ENCODE measurements at regions not wholly inside any gene's neighbourhood (a gene's known extent, or its start where the extent isn't known, plus 50 kb on each side); places are given as distances from the start of the nearest gene placed in this dataset.
"Not testable (repeated sequence)": the region's sequence is repeated elsewhere in the genome, so short reads cannot be mapped to it uniquely, and the experiment has no call there.

DNA sequence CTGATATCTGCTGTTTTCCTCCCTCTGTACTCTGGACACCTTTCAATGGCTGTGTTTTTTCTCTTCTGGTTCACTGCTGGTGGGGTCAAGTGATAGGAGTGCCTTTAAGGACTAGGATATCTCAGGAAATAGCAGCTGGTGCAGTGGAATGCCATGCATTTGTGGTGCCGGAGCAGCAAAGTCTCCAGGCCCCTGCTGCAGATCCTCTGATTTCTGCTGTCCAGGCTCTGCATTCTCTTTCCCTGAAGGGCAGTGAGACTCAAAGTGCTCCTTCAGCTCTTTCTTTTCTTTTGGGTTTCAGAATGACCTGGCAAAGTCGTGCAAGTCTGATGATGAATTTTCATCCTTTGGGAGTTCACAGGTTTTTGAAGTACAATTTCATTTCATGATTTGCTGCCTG, 774.3 kb downstream of the FAM181B start:
- Histone ChIP-seq H2AK5ac (ENCODE audit: low read depth, low read length) (no peak overlapping the region), H3K9me3 (ENCODE audit: control insufficient read depth, insufficient read depth, low read length) (no peaks in the 10 kb centered on the region), H3K4me1 (ENCODE audit: control insufficient read depth, insufficient read depth, low read length) (no peaks in the 10 kb centered on the region), H3K9ac (ENCODE audit: low read depth, low read length) (no peak overlapping the region), H2BK120ac (ENCODE audit: low read depth, low read length) (no peak overlapping the region), H3K79me1 (ENCODE audit: low read depth in 1 of 2, low read length in 2 of 2) (no peaks in the 10 kb centered on the region), H3K23ac (ENCODE audit: low read depth, low read length) (no peak overlapping the region), H3K18ac (ENCODE audit: low read depth, low read length) (no peak overlapping the region), H3K4ac (ENCODE audit: low read depth, low read length) (no peak overlapping the region), H4K8ac (ENCODE audit: low read depth in 2 of 2, low read length in 2 of 2) (no peak overlapping the region), H3K4me2 (ENCODE audit: low read depth, low read length) (no peak overlapping the region), H4K5ac (ENCODE audit: low read depth, low read length) (no peak overlapping the region), H2AFZ (replicated peaks; ENCODE audit: low read length, poor library complexity) (no peak overlapping the region), H3K4me3 (ENCODE audit: insufficient read depth, low read depth, low read length) (no peak overlapping the region), H2AK9ac (replicated peaks; ENCODE audit: low read depth, low read length, poor library complexity) (no peak overlapping the region), H4K20me1 (ENCODE audit: insufficient read depth, low read length) (no peaks in the 10 kb centered on the region), H2BK15ac (ENCODE audit: low read depth, low read length) (no peak overlapping the region), H4K91ac (ENCODE audit: insufficient read depth, low read depth, low read length) (no peak overlapping the region), H3K9me1 (ENCODE audit: insufficient read depth, low read length) (no peaks in the 10 kb centered on the region), H3K56ac (ENCODE audit: extremely low read depth, insufficient read depth, low read length) (no peak overlapping the region), H3K27ac (ENCODE audit: insufficient read depth, low read length) (no peak overlapping the region), H3K36me3 (ENCODE audit: control insufficient read depth, insufficient read depth, low read length) (no peaks in the 10 kb centered on the region), H3K27me3 (ENCODE audit: control insufficient read depth, insufficient read depth, low read length) (no peaks in the 10 kb centered on the region), H2BK5ac (ENCODE audit: low read depth, low read length, poor library complexity, severe bottlenecking) (no peak overlapping the region), H3K14ac (replicated peaks; ENCODE audit: low read depth, low read length) (no peak overlapping the region), H2BK20ac (ENCODE audit: low read depth, low read length) (no peak overlapping the region)
- no TSS peak for BruUV-seq (replicated peaks)
- in situ Hi-C loops (cut with MboI; ENCODE audit: low sequenced_read_pairs) (no loop called here), intact Hi-C loops (cut with micrococcal nuclease) (no loop called here), dilution Hi-C loops (cut with HindIII; ENCODE audit: low sequenced_read_pairs, unreplicated experiment) (no loop called here)
- no CpG with 5 or more reads among the region's 2 CpGs for WGBS, 2 experiments (ENCODE audit: extremely low coverage in 2 of 2, insufficient read length in 1 of 2)
- no peak for DNase-seq
- TF ChIP-seq CEBPB (IDR thresholded peaks at IDR 0.05; ENCODE audit: low read depth, low read length) (no peak), POLR2A (IDR thresholded peaks at IDR 0.05; ENCODE audit: low read depth, low read length) (no peak), RFX5 (IDR thresholded peaks at IDR 0.05; ENCODE audit: low read depth, low read length) (no peak), MAFK (IDR thresholded peaks at IDR 0.05; ENCODE audit: low read depth, low read length) (no peak), RAD21 (IDR thresholded peaks at IDR 0.05; ENCODE audit: low read length) (no peak)
- ChIA-PET CTCF (no interaction called here), POLR2A (ENCODE audit: unreplicated experiment) (no interaction called here)
- ATAC-seq (ENCODE audit: low read depth) = no peak

DNA sequence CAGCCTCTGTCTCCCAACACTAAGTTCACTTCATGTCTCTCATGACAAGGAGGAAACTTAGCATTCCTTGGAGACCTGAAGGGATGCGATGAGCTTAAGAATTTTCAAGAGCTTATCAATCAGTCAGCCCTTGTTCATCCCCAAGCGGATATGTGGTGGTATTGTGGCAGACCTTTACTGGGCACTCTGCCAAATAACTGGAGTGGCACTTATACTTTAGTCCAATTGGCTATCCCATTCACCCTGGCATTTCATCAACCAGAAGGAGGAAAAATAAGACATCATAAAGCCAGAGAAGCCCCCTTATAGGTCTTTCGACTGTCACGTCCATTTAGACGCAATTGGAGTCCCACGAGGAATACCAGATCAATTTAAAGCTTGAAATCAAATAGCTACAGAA, 779.4 kb downstream of the FAM181B start:
- H3K79me1 ChIP-seq (ENCODE audit: low read depth in 1 of 2, low read length in 2 of 2); H4K5ac ChIP-seq (ENCODE audit: low read depth, low read length); intact Hi-C loops (cut with micrococcal nuclease); H3K18ac ChIP-seq (ENCODE audit: low read depth, low read length); H3K36me3 ChIP-seq (ENCODE audit: control insufficient read depth, insufficient read depth, low read length); H3K4me3 ChIP-seq (ENCODE audit: insufficient read depth, low read depth, low read length); H3K27ac ChIP-seq (ENCODE audit: insufficient read depth, low read length); H2BK20ac ChIP-seq (ENCODE audit: low read depth, low read length); H4K8ac ChIP-seq (ENCODE audit: low read depth in 2 of 2, low read length in 2 of 2); CTCF ChIA-PET; H2AK9ac ChIP-seq (replicated peaks; ENCODE audit: low read depth, low read length, poor library complexity); H3K9me1 ChIP-seq (ENCODE audit: insufficient read depth, low read length); H3K4me1 ChIP-seq (ENCODE audit: control insufficient read depth, insufficient read depth, low read length); ATAC-seq (ENCODE audit: low read depth); BruUV-seq (replicated peaks); H3K27me3 ChIP-seq (ENCODE audit: control insufficient read depth, insufficient read depth, low read length); H4K20me1 ChIP-seq (ENCODE audit: insufficient read depth, low read length); H2BK120ac ChIP-seq (ENCODE audit: low read depth, low read length); H2BK15ac ChIP-seq (ENCODE audit: low read depth, low read length); H3K14ac ChIP-seq (replicated peaks; ENCODE audit: low read depth, low read length); H4K91ac ChIP-seq (ENCODE audit: insufficient read depth, low read depth, low read length); H2AK5ac ChIP-seq (ENCODE audit: low read depth, low read length); H3K9me3 ChIP-seq (ENCODE audit: control insufficient read depth, insufficient read depth, low read length); H3K9ac ChIP-seq (ENCODE audit: low read depth, low read length); H3K4ac ChIP-seq (ENCODE audit: low read depth, low read length); H2BK5ac ChIP-seq (ENCODE audit: low read depth, low read length, poor library complexity, severe bottlenecking); H2AFZ ChIP-seq (replicated peaks; ENCODE audit: low read length, poor library complexity); DNase-seq; H3K23ac ChIP-seq (ENCODE audit: low read depth, low read length); in situ Hi-C loops (cut with MboI; ENCODE audit: low sequenced_read_pairs); dilution Hi-C loops (cut with HindIII; ENCODE audit: low sequenced_read_pairs, unreplicated experiment); H3K56ac ChIP-seq (ENCODE audit: extremely low read depth, insufficient read depth, low read length); H3K4me2 ChIP-seq (ENCODE audit: low read depth, low read length); POLR2A ChIA-PET (ENCODE audit: unreplicated experiment): not testable (repeated sequence)
- WGBS, 2 experiments (ENCODE audit: extremely low coverage in 2 of 2, insufficient read length in 1 of 2) = no CpG with 5 or more reads among the region's 6 CpGs
